Activated T-helper 1 cell treated with Interleukin-2 at 50 U/mL for 16 hours (primary cell): ENCODE measurements at regions not wholly inside any gene's neighbourhood (a gene's known extent, or its start where the extent isn't known, plus 50 kb on each side); places are given as distances from the start of the nearest gene placed in this dataset.

ENCODE experiments used
- DNase-seq: peaks from one replicate; pipeline ENCODE4 v3.0.0-alpha.2; 2020; ENCODE audit warnings: low read depth

DNA sequence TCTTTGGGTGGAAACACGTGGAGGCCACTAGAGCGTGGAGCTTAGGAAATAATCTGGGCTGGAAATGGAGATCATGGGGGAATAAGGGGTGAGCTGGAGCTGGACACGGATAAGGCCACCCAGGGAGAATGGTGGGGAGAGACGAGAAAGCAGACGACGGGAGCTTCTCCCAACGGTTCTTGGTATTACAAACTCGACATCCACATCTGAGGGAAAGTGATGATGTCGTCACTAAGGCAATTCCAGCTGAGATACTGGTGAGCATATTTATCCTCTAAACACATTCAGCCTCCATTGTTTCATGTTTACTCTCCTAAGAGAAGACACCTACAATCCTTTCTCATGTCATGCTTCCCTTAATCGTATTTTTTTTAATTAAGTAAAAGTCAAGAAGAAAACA, 50.2 kb upstream of the SNX9 start:
- DNase-seq: no peak
